SK-N-SH (cell line): ENCODE measurements at regions not wholly inside any gene's neighbourhood (a gene's known extent, or its start where the extent isn't known, plus 50 kb on each side); places are given as distances from the start of the nearest gene placed in this dataset.
A peak's percentile ranks its signal among the peaks of the same experiment; 100 is the strongest.
"Not testable (repeated sequence)": the region's sequence is repeated elsewhere in the genome, so short reads cannot be mapped to it uniquely, and the experiment has no call there.

Experiments
- CTCF ChIA-PET: fragments of 300-600, 350-600 bp; formaldehyde crosslinking; extraction: SDS; loops from one replicate; lab custom pipeline; 2021; lab: Yijun Ruan, JAX
- POLR2A ChIA-PET: fragments of 350-600 bp; sonication (Branson Sonifier 250); formaldehyde crosslinking; extraction: SDS; loops from one replicate; lab custom pipeline; 2020; ENCODE audit warnings: antibody characterized with exemption, inconsistent platforms; lab: Yijun Ruan, JAX
- DNase-seq: peaks from one replicate; pipeline ENCODE4 v3.0.0; 2012
- H2AFZ ChIP-seq: fragments of 200-600 bp; sonication (generic); 2 replicates; pipeline ENCODE4 v1.8.1; 2016; ENCODE audit warnings: antibody characterized with exemption, mild to moderate bottlenecking, low read depth
- H3F3A ChIP-seq: fragments of 200-600 bp; sonication (generic); replicated peaks from 2 replicates; pipeline ENCODE3; 2016; ENCODE audit warnings: antibody characterized with exemption, mild to moderate bottlenecking; ENCODE audit not compliant: insufficient read depth
- H3K27ac ChIP-seq, 2 experiments: fragments of 200-500 bp in 1 of 2; fragments of 200-600 bp in 1 of 2; sonication (Bioruptor generic) in 1 of 2; sonication (generic), shearing (Covaris generic) in 1 of 2; 2 replicates each; pipeline versions ENCODE4 v1.5.1 to v1.6.1; 2014 to 2016; ENCODE audit warnings: low read depth in 2 of 2, inconsistent platforms in 1 of 2, low read length in 1 of 2, mild to moderate bottlenecking in 1 of 2, mixed read lengths in 1 of 2
- H3K27me3 ChIP-seq: fragments of 200-600 bp; sonication (generic), shearing (Covaris generic); 2 replicates; pipeline ENCODE4 v1.6.1; 2016; ENCODE audit warnings: mixed run types; ENCODE audit not compliant: insufficient read depth
- H3K36me3 ChIP-seq, 2 experiments: fragments of 200-500 bp in 1 of 2; fragments of 200-600 bp in 1 of 2; sonication (Bioruptor generic) in 1 of 2; sonication (generic) in 1 of 2; replicated peaks in 1 of 2; 2 replicates each; pipeline versions ENCODE3 to v1.5.1; 2014 to 2016; ENCODE audit warnings: low read length in 1 of 2, mild to moderate bottlenecking in 1 of 2; ENCODE audit not compliant: insufficient read depth in 2 of 2, control insufficient read depth in 1 of 2
- H3K4me1 ChIP-seq, 2 experiments: fragments of 200-500 bp in 1 of 2; fragments of 200-600 bp in 1 of 2; sonication (Bioruptor generic) in 1 of 2; sonication (generic), shearing (Covaris generic) in 1 of 2; 2 replicates each; pipeline versions ENCODE4 v1.5.1 to v1.6.1; 2014 to 2016; ENCODE audit warnings: low read depth in 1 of 2, low read length in 1 of 2, mixed run types in 1 of 2; ENCODE audit not compliant: insufficient read depth in 2 of 2, control insufficient read depth in 1 of 2
- H3K4me2 ChIP-seq: fragments of 200-600 bp; sonication (generic), shearing (Covaris generic); 2 replicates; pipeline ENCODE4 v1.6.1; 2017; ENCODE audit warnings: mixed run types
- H3K4me3 ChIP-seq, 2 experiments: fragments of 200-500 bp in 1 of 2; fragments of 200-600 bp in 1 of 2; sonication (Bioruptor generic) in 1 of 2; sonication (generic), shearing (Covaris generic) in 1 of 2; 2 replicates each; pipeline versions ENCODE4 v1.5.1 to v1.8.1; 2014 to 2016; ENCODE audit warnings: low read depth in 2 of 2, inconsistent platforms in 1 of 2, low read length in 1 of 2, mild to moderate bottlenecking in 1 of 2, mixed read lengths in 1 of 2, moderate library complexity in 1 of 2
- H3K79me2 ChIP-seq: fragments of 200-600 bp; sonication (generic); 2 replicates; pipeline ENCODE4 v1.8.1; 2017; ENCODE audit warnings: mild to moderate bottlenecking; ENCODE audit not compliant: insufficient read depth
- H3K9ac ChIP-seq: fragments of 200-600 bp; sonication (generic); 2 replicates; pipeline ENCODE4 v1.6.1; 2017; ENCODE audit warnings: mixed run types
- H3K9me2 ChIP-seq: fragments of 200-600 bp; sonication (generic); 2 replicates; pipeline ENCODE4 v1.6.1; 2017; ENCODE audit warnings: mixed run types
- H3K9me3 ChIP-seq: fragments of 200-600 bp; sonication (generic); 2 replicates; pipeline ENCODE4 v1.6.1; 2017; ENCODE audit warnings: mixed run types, mild to moderate bottlenecking, moderate library complexity
- H4K20me1 ChIP-seq: fragments of 200-600 bp; sonication (generic); 2 replicates; pipeline ENCODE4 v1.6.1; 2017; ENCODE audit warnings: mild to moderate bottlenecking, mixed run types; ENCODE audit not compliant: insufficient read depth
- CHD2 ChIP-seq: fragments of 150-350 bp; IDR thresholded peaks from 2 replicates; pipeline ENCODE4 v1.6.1; 2018; ENCODE audit warnings: low read length; ENCODE audit not compliant: partially characterized antibody
- EP300 ChIP-seq, 2 experiments: IDR thresholded peaks; 2 replicates each; pipeline versions ENCODE4 v1.4.0 to v1.6.1; 2012; ENCODE audit warnings: borderline replicate concordance in 1 of 2, low read depth in 1 of 2, low read length in 1 of 2
- FOSL2 ChIP-seq: IDR thresholded peaks from 2 replicates; pipeline ENCODE4 v1.4.0; 2012; ENCODE audit warnings: low read depth, mild to moderate bottlenecking, moderate library complexity, borderline replicate concordance
- FOXJ3 ChIP-seq: sonication (generic); formaldehyde crosslinking; IDR thresholded peaks from 2 replicates; pipeline ENCODE4 v1.5.1; 2020; ENCODE audit warnings: mild to moderate bottlenecking, missing genetic modification reagents
- GATA2 ChIP-seq: sonication (generic); formaldehyde crosslinking; IDR thresholded peaks from 2 replicates; pipeline ENCODE4 v1.5.0; 2020; ENCODE audit warnings: mild to moderate bottlenecking, missing genetic modification reagents
- JUND ChIP-seq: IDR thresholded peaks from 2 replicates; pipeline ENCODE4 v1.4.0; 2012
- MEF2A ChIP-seq: IDR thresholded peaks from 2 replicates; pipeline ENCODE4 v1.4.0; 2012; ENCODE audit warnings: low read depth, borderline replicate concordance
- MXI1 ChIP-seq: IDR thresholded peaks from 2 replicates; pipeline ENCODE4 v1.6.1; 2012; ENCODE audit warnings: mild to moderate bottlenecking, low read depth, low read length, improper control_type of control experiment
- RCOR1 ChIP-seq: fragments of 150-350 bp; IDR thresholded peaks from 2 replicates; pipeline ENCODE4 v1.6.1; 2017; ENCODE audit warnings: antibody characterized with exemption, low read length
- RFX5 ChIP-seq: IDR thresholded peaks from 2 replicates; pipeline ENCODE4 v1.6.1; 2012; ENCODE audit warnings: mild to moderate bottlenecking, improper control_type of control experiment, low read length
- SIN3A ChIP-seq: IDR thresholded peaks from 2 replicates; pipeline ENCODE4 v1.6.1; 2012; ENCODE audit warnings: low read depth, mild to moderate bottlenecking, low read length, moderate library complexity, borderline replicate concordance
- TAF1 ChIP-seq: IDR thresholded peaks from 2 replicates; pipeline ENCODE4 v1.6.1; 2012; ENCODE audit warnings: low read depth, mild to moderate bottlenecking, low read length, moderate library complexity, borderline replicate concordance
- TCF12 ChIP-seq: IDR thresholded peaks from 2 replicates; pipeline ENCODE4 v1.4.0; 2012
- WGBS: methylation state at CpG from one replicate; pipeline ENCODE4 v1.1.6; 2017; ENCODE audit warnings: low lambda C conversion rate; 5-methylcytosine and 5-hydroxymethylcytosine counted together
- TF ChIP-seq, protein P1 (sequence below): fragments of 200-600 bp; sonication (generic); IDR thresholded peaks from 2 replicates; pipeline ENCODE4 v1.6.1; 2017; ENCODE audit warnings: antibody characterized with exemption, mild to moderate bottlenecking, moderate library complexity
- TF ChIP-seq, protein P2 (sequence below): IDR thresholded peaks from 2 replicates; pipeline ENCODE4; 2012

DNA sequence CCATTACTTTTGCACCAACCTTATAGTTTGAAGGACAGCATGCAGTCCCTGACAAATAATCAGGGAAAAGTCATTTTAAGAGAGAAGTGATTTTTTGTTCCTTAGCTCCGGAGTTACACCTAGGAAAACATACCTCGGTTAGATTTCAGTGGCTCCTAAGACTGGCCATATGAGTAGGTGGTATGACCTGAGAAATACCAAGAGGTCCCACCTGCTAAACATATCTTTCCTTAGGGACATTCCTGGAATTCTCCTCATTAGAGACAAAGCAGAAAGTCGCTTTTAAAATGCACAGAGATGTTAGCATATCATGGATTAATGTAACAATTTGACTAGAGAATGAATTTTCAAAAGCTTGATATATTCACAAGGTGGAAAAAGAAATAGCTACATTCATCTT is 84.2 kb upstream of the RNPC3 start:
- Histone ChIP-seq H3K27me3 (no peaks in the 10 kb centered on the region), H3K4me3 (no peak overlapping the region), H3K4me1 (no peaks in the 10 kb centered on the region; a peak in 1 of 4 replicates), H3K9me2 (no peaks in the 10 kb centered on the region), H3K27ac (no peak overlapping the region), H4K20me1 (no peaks in the 10 kb centered on the region), H3K79me2 (no peaks in the 10 kb centered on the region), H3K9ac (no peak overlapping the region), H3F3A (no peaks in the 10 kb centered on the region)
- POLR2A ChIA-PET, result no interaction called here
- TF ChIP-seq TAF1, result no peak
- no peak for TF ChIP-seq RFX5
- no peak for TF ChIP-seq SIN3A
- no peak for TF ChIP-seq FOSL2
- no peak for TF ChIP-seq MEF2A
- TF ChIP-seq MXI1, result no peak
- TF ChIP-seq, protein P1, sequence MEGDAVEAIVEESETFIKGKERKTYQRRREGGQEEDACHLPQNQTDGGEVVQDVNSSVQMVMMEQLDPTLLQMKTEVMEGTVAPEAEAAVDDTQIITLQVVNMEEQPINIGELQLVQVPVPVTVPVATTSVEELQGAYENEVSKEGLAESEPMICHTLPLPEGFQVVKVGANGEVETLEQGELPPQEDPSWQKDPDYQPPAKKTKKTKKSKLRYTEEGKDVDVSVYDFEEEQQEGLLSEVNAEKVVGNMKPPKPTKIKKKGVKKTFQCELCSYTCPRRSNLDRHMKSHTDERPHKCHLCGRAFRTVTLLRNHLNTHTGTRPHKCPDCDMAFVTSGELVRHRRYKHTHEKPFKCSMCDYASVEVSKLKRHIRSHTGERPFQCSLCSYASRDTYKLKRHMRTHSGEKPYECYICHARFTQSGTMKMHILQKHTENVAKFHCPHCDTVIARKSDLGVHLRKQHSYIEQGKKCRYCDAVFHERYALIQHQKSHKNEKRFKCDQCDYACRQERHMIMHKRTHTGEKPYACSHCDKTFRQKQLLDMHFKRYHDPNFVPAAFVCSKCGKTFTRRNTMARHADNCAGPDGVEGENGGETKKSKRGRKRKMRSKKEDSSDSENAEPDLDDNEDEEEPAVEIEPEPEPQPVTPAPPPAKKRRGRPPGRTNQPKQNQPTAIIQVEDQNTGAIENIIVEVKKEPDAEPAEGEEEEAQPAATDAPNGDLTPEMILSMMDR, result no peak
- TF ChIP-seq FOXJ3 (CRISPR knock-in tag), result no peak
- no peak for TF ChIP-seq RCOR1
- TF ChIP-seq, all 33 proteins: peak for 0
- Histone ChIP-seq H2AFZ (no peak overlapping the region), H3K9me3 (no peaks in the 10 kb centered on the region), H3K36me3 (no peaks in the 10 kb centered on the region), H3K4me2 (no peak overlapping the region)
- WGBS, result 65% methylated on average over 3 of the region's 3 CpGs
- DNase-seq, result no peak
- CTCF ChIA-PET, result interaction anchor here (0.7 to 1.0 kb wide), 2 partner anchors 20 to 335 kb away, joined by 3 to 4 read pairs; no protein-coding TSS in a partner anchor

- DNase-seq, H3F3A ChIP-seq, H3K36me3 ChIP-seq, H3K9ac ChIP-seq, POLR2A ChIA-PET, H3K79me2 ChIP-seq, H3K9me3 ChIP-seq, H4K20me1 ChIP-seq, H2AFZ ChIP-seq, CTCF ChIA-PET, H3K9me2 ChIP-seq, H3K4me1 ChIP-seq, H3K4me2 ChIP-seq, H3K27me3 ChIP-seq, H3K4me3 ChIP-seq: not testable (repeated sequence)
- TF ChIP-seq CHD2, result peak; percentile 36
- peak; percentile 44 for TF ChIP-seq TCF12
- TF ChIP-seq RCOR1, result peak; percentile 84
- TF ChIP-seq, protein P2, sequence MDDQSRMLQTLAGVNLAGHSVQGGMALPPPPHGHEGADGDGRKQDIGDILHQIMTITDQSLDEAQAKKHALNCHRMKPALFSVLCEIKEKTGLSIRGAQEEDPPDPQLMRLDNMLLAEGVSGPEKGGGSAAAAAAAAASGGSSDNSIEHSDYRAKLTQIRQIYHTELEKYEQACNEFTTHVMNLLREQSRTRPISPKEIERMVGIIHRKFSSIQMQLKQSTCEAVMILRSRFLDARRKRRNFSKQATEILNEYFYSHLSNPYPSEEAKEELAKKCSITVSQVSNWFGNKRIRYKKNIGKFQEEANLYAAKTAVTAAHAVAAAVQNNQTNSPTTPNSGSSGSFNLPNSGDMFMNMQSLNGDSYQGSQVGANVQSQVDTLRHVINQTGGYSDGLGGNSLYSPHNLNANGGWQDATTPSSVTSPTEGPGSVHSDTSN, result peak; percentile 35
- peak in 1 of 2 experiments; percentile 89; a peak in 2 of 4 replicates for TF ChIP-seq EP300 (IDR thresholded peaks at IDR 0.05; ENCODE audit: borderline replicate concordance in 1 of 2, low read depth in 1 of 2, low read length in 1 of 2)
- 0 out of 2 replicates have a peak, but pooled peaks have one; percentile 14 for TF ChIP-seq JUND
- TF ChIP-seq GATA2 (CRISPR knock-in tag), result peak; percentile 94
- WGBS, result 22% methylated on average over 4 of the region's 4 CpGs
- H3K27ac ChIP-seq, result peak overlapping the region in 1 of 2 experiments; percentile 16; a peak in 1 of 4 replicates
These were observed 88.9 kb upstream of the RNPC3 start for GRCh38 chr1:103436568-103437100.
